HEK293 (cell line): ENCODE measurements at regions not wholly inside any gene's neighbourhood (a gene's known extent, or its start where the extent isn't known, plus 50 kb on each side); places are given as distances from the start of the nearest gene placed in this dataset.
A peak's percentile ranks its signal among the peaks of the same experiment; 100 is the strongest.

ENCODE experiments used
- CTCF ChIA-PET: fragments of 350-600 bp; formaldehyde crosslinking; extraction: SDS; loops from one replicate; lab custom pipeline; 2021; ENCODE audit warnings: antibody characterized with exemption; lab: Yijun Ruan, JAX
- POLR2A ChIA-PET: fragments of 300-600 bp; formaldehyde crosslinking; extraction: SDS; loops from one replicate; lab custom pipeline; 2020; ENCODE audit warnings: antibody characterized with exemption, inconsistent platforms; lab: Yijun Ruan, JAX
- H3K27ac ChIP-seq: fragments of 200-500 bp; sonication (Bioruptor generic); 2 replicates; pipeline ENCODE4 v1.5.1; 2014; ENCODE audit warnings: low read depth, low read length, control low read depth, inconsistent platforms; ENCODE audit errors: extremely low read depth
- H3K36me3 ChIP-seq, 2 experiments: fragments of 200-500 bp in 1 of 2; sonication (Bioruptor generic) in 1 of 2; 1 replicate in 1 of 2; 2 replicates in 1 of 2; pipeline ENCODE4 v1.5.1; 2014 to 2017; ENCODE audit warnings: inconsistent platforms in 2 of 2, low read length in 2 of 2; ENCODE audit not compliant: control insufficient read depth in 2 of 2, insufficient read depth in 1 of 2
- H3K4me1 ChIP-seq: fragments of 200-500 bp; sonication (Bioruptor generic); 2 replicates; pipeline ENCODE4 v1.5.1; 2014; ENCODE audit warnings: mild to moderate bottlenecking, low read length, inconsistent platforms; ENCODE audit not compliant: control insufficient read depth, insufficient read depth
- H3K4me3 ChIP-seq: 2 replicates; pipeline ENCODE4 v1.5.1; 2011; ENCODE audit warnings: low read depth, mild to moderate bottlenecking, control low read depth, low read length, moderate library complexity
- H3K9me3 ChIP-seq: fragments of 200-500 bp; sonication (Bioruptor generic); 2 replicates; pipeline ENCODE4 v1.5.1; 2014; ENCODE audit warnings: low read depth, low read length, inconsistent platforms; ENCODE audit not compliant: control insufficient read depth, insufficient read depth
- PBX3 ChIP-seq: sonication (generic); formaldehyde crosslinking; IDR thresholded peaks from 2 replicates; pipeline ENCODE4 v1.8.1; 2022; ENCODE audit warnings: mild to moderate bottlenecking, moderate library complexity, missing genetic modification reagents
- REPIN1 ChIP-seq: fragments of 450-650 bp; formaldehyde crosslinking; IDR thresholded peaks from 2 replicates; pipeline ENCODE4 v1.5.1; 2017; ENCODE audit warnings: missing biosample characterization, missing genetic modification characterization, low read depth
- SCRT1 ChIP-seq: fragments of 450-650 bp; formaldehyde crosslinking; IDR thresholded peaks from 2 replicates; pipeline ENCODE4 v1.5.1; 2016; ENCODE audit warnings: missing biosample characterization, missing genetic modification characterization, borderline replicate concordance
- SP7 ChIP-seq: fragments of 450-650 bp; formaldehyde crosslinking; IDR thresholded peaks from 2 replicates; pipeline ENCODE4 v1.5.1; 2016; ENCODE audit warnings: missing biosample characterization, missing genetic modification characterization
- ZBTB48 ChIP-seq: fragments of 450-650 bp; formaldehyde crosslinking; IDR thresholded peaks from 2 replicates; pipeline ENCODE4 v1.5.1; 2016; ENCODE audit warnings: missing biosample characterization, missing genetic modification characterization
- ZNF169 ChIP-seq: fragments of 450-650 bp; formaldehyde crosslinking; IDR thresholded peaks from 2 replicates; pipeline ENCODE4 v1.5.1; 2016; ENCODE audit warnings: missing biosample characterization, missing genetic modification characterization
- ZNF24 ChIP-seq: fragments of 450-650 bp; formaldehyde crosslinking; IDR thresholded peaks from 2 replicates; pipeline ENCODE4 v1.5.1; 2016; ENCODE audit warnings: missing biosample characterization, missing genetic modification characterization
- ZNF335 ChIP-seq: fragments of 450-650 bp; formaldehyde crosslinking; conservative IDR thresholded peaks from 2 replicates; pipeline ENCODE4 v1.5.1; 2016; ENCODE audit warnings: missing biosample characterization, missing genetic modification characterization
- ZNF404 ChIP-seq: fragments of 450-650 bp; formaldehyde crosslinking; IDR thresholded peaks from 2 replicates; pipeline ENCODE4 v1.5.1; 2017; ENCODE audit warnings: missing biosample characterization, missing genetic modification characterization
- ZNF423 ChIP-seq: fragments of 450-650 bp; formaldehyde crosslinking; IDR thresholded peaks from 2 replicates; pipeline ENCODE4 v1.5.1; 2016; ENCODE audit warnings: missing biosample characterization, missing genetic modification characterization
- ZNF426 ChIP-seq: fragments of 450-650 bp; formaldehyde crosslinking; IDR thresholded peaks from 2 replicates; pipeline ENCODE4 v1.5.1; 2017; ENCODE audit warnings: missing biosample characterization, missing genetic modification characterization, mild to moderate bottlenecking, inconsistent platforms, moderate library complexity
- ZNF518A ChIP-seq: fragments of 450-650 bp; formaldehyde crosslinking; conservative IDR thresholded peaks from 2 replicates; pipeline ENCODE4 v1.5.1; 2016; ENCODE audit warnings: low read depth, missing biosample characterization, missing genetic modification characterization
- ZNF624 ChIP-seq: fragments of 450-650 bp; formaldehyde crosslinking; IDR thresholded peaks from 2 replicates; pipeline ENCODE4 v1.5.1; 2017; ENCODE audit warnings: missing biosample characterization, missing genetic modification characterization
- ZNF701 ChIP-seq: fragments of 450-650 bp; formaldehyde crosslinking; IDR thresholded peaks from 2 replicates; pipeline ENCODE4 v1.5.1; 2016; ENCODE audit warnings: missing biosample characterization, missing genetic modification characterization
- ZNF704 ChIP-seq: fragments of 450-650 bp; formaldehyde crosslinking; IDR thresholded peaks from 2 replicates; pipeline ENCODE4 v1.5.1; 2016; ENCODE audit warnings: missing biosample characterization, missing genetic modification characterization

- no peaks in the 10 kb centered on the region for H3K36me3 ChIP-seq
- H3K27ac ChIP-seq, result no peak overlapping the region
- H3K4me3 ChIP-seq, result no peak overlapping the region
- POLR2A ChIA-PET, result no interaction called here
- no peaks in the 10 kb centered on the region for H3K4me1 ChIP-seq
- no peak for TF ChIP-seq SCRT1
- TF ChIP-seq ZNF704 (tag by site-specific recombination), result no peak
- TF ChIP-seq ZBTB48, result no peak
- TF ChIP-seq REPIN1 (tag by site-specific recombination), result no peak
- no peak for TF ChIP-seq ZNF423 (tag by site-specific recombination)
- no peak for TF ChIP-seq ZNF701 (tag by site-specific recombination)
- TF ChIP-seq ZNF24, result no peak
- no peak for TF ChIP-seq ZNF169 (tag by site-specific recombination)
- no peak for TF ChIP-seq ZNF404
- TF ChIP-seq ZNF518A, result no peak
- CTCF ChIA-PET, result interaction anchor here (0.6 to 1.2 kb wide), 3 partner anchors 94 to 528 kb away, joined by 3 to 4 read pairs (median 3); no protein-coding TSS in a partner anchor
- H3K9me3 ChIP-seq, result no peaks in the 10 kb centered on the region
These were observed 79.3 kb downstream of the PCTP start for GRCh38 chr17:55829995-55830612.

- ChIA-PET CTCF (no interaction called here), POLR2A (no interaction called here)
- TF ChIP-seq PBX3 (CRISPR knock-in tag) (no peak), SP7 (0 out of 2 replicates have a peak, but pooled peaks have one; percentile 36)
- Histone ChIP-seq H3K4me3 (no peak overlapping the region), H3K36me3 (no peaks in the 10 kb centered on the region), H3K9me3 (no peaks in the 10 kb centered on the region), H3K27ac (no peak overlapping the region), H3K4me1 (no peaks in the 10 kb centered on the region)
These were observed 80.0 kb downstream of the PCTP start for GRCh38 chr17:55830699-55831471.

- ChIA-PET CTCF (no interaction called here), POLR2A (no interaction called here)
- H3K9me3 ChIP-seq, result no peaks in the 10 kb centered on the region
- H3K36me3 ChIP-seq, result no peaks in the 10 kb centered on the region
- no peak overlapping the region for H3K4me3 ChIP-seq
- H3K4me1 ChIP-seq, result no peaks in the 10 kb centered on the region
- no peak overlapping the region for H3K27ac ChIP-seq
- no peak for TF ChIP-seq ZNF624 (tag by site-specific recombination)
- no peak for TF ChIP-seq ZNF335 (tag by site-specific recombination)
- TF ChIP-seq ZNF426, result no peak
These were observed 82.5 kb downstream of the PCTP start for GRCh38 chr17:55833306-55833705.
